DND-41 (cell line): ENCODE measurements at regions not wholly inside any gene's neighbourhood (a gene's known extent, or its start where the extent isn't known, plus 50 kb on each side); places are given as distances from the start of the nearest gene placed in this dataset.

ENCODE experiments used
- ATAC-seq: fragments of 200-7000 bp; cut with Tn5 transposase; 3 replicates; pipeline ENCODE4 v1.9.1; 2021; ENCODE audit warnings: low read depth; ENCODE audit not compliant: insufficient read depth
- DNase-seq: peaks from one replicate; pipeline ENCODE4 v3.0.0-alpha.2; 2020
- H2AFZ ChIP-seq: 2 replicates; pipeline ENCODE4 v1.6.0; 2012; ENCODE audit warnings: low read depth, low read length
- H3K27ac ChIP-seq: 2 replicates; pipeline ENCODE4 v1.5.1; 2012; ENCODE audit warnings: low read length, inconsistent platforms
- H3K27me3 ChIP-seq: fragments of 200-600 bp; sonication (generic); 2 replicates; pipeline ENCODE4 v1.6.0; 2012; ENCODE audit warnings: low read length, mild to moderate bottlenecking, inconsistent platforms; ENCODE audit not compliant: insufficient read depth, poor library complexity
- H3K36me3 ChIP-seq: 2 replicates; pipeline ENCODE4 v1.5.1; 2012; ENCODE audit warnings: low read length, inconsistent platforms; ENCODE audit not compliant: insufficient read depth
- H3K4me1 ChIP-seq: 2 replicates; pipeline ENCODE4 v1.5.1; 2012; ENCODE audit warnings: mild to moderate bottlenecking, low read length; ENCODE audit not compliant: insufficient read depth
- H3K4me2 ChIP-seq: 2 replicates; pipeline ENCODE4 v1.6.0; 2012; ENCODE audit warnings: mild to moderate bottlenecking, moderate library complexity, low read length, inconsistent platforms; ENCODE audit not compliant: insufficient read depth
- H3K4me3 ChIP-seq, 2 experiments: fragments of 200-600 bp in 1 of 2; shearing (Covaris generic) in 1 of 2; 2 replicates each; pipeline ENCODE4 v1.5.1; 2012 to 2016; ENCODE audit warnings: inconsistent platforms in 2 of 2, low read length in 2 of 2, mild to moderate bottlenecking in 2 of 2, low read depth in 1 of 2, moderate library complexity in 1 of 2
- H3K79me2 ChIP-seq: 2 replicates; pipeline ENCODE4 v1.6.0; 2012; ENCODE audit warnings: low read length, inconsistent platforms; ENCODE audit not compliant: insufficient read depth
- H3K9ac ChIP-seq: 2 replicates; pipeline ENCODE4 v1.6.0; 2012; ENCODE audit warnings: low read depth, mild to moderate bottlenecking, inconsistent platforms, low read length, moderate library complexity
- H3K9me3 ChIP-seq: 2 replicates; pipeline ENCODE4 v1.5.1; 2012; ENCODE audit warnings: low read length, moderate library complexity, mild to moderate bottlenecking, inconsistent platforms; ENCODE audit not compliant: insufficient read depth, severe bottlenecking
- H4K20me1 ChIP-seq: 2 replicates; pipeline ENCODE4 v1.6.0; 2012; ENCODE audit warnings: low read length; ENCODE audit not compliant: insufficient read depth
- CTCF ChIP-seq: IDR thresholded peaks from 2 replicates; pipeline ENCODE4 v1.5.1; 2012; ENCODE audit warnings: borderline replicate concordance, low read length, moderate library complexity, mild to moderate bottlenecking; ENCODE audit not compliant: poor library complexity, severe bottlenecking; ENCODE audit errors: extremely low read depth
- EZH2 ChIP-seq: IDR thresholded peaks from 3 replicates; pipeline ENCODE4 v1.6.1; 2012; ENCODE audit warnings: borderline replicate concordance, low read depth, mild to moderate bottlenecking, moderate library complexity, low read length, inconsistent platforms; ENCODE audit not compliant: severe bottlenecking

GRCh38 chr13:107457686-107458085, 757.6 kb downstream of the LIG4 start:
- no peak overlapping the region for H2AFZ ChIP-seq
- no peaks in the 10 kb centered on the region for H3K4me1 ChIP-seq
- H3K36me3 ChIP-seq = no peaks in the 10 kb centered on the region
- H3K79me2 ChIP-seq = no peaks in the 10 kb centered on the region
- no peaks in the 10 kb centered on the region for H4K20me1 ChIP-seq
- H3K9ac ChIP-seq = no peak overlapping the region
- ATAC-seq (no peak), DNase-seq (no peak)
- TF ChIP-seq EZH2 (no peak), CTCF (no peak)
- H3K9me3 ChIP-seq = peaks cover 1% of the 10 kb centered on the region
- H3K4me2 ChIP-seq = no peak overlapping the region
- no peak overlapping the region for H3K27ac ChIP-seq
- H3K27me3 ChIP-seq = no peaks in the 10 kb centered on the region
- no peak overlapping the region for H3K4me3 ChIP-seq

- H3K9me3 ChIP-seq = peaks cover 1% of the 10 kb centered on the region
- no peak overlapping the region for H3K27ac ChIP-seq
- H3K36me3 ChIP-seq = no peaks in the 10 kb centered on the region
- no peaks in the 10 kb centered on the region for H3K4me1 ChIP-seq
- no peak overlapping the region for H2AFZ ChIP-seq
- no peaks in the 10 kb centered on the region for H4K20me1 ChIP-seq
- no peak overlapping the region for H3K4me3 ChIP-seq
- DNase-seq = no peak
- H3K27me3 ChIP-seq = no peaks in the 10 kb centered on the region
- TF ChIP-seq CTCF (no peak), EZH2 (no peak)
- H3K4me2 ChIP-seq = no peak overlapping the region
- no peak overlapping the region for H3K9ac ChIP-seq
- no peaks in the 10 kb centered on the region for H3K79me2 ChIP-seq
- ATAC-seq = no peak
These were observed 758.9 kb downstream of the LIG4 start for GRCh38 chr13:107456431-107456830.

- H3K4me2 ChIP-seq = no peak overlapping the region
- no peaks in the 10 kb centered on the region for H4K20me1 ChIP-seq
- H3K9ac ChIP-seq = no peak overlapping the region
- no peak for TF ChIP-seq EZH2
- H3K9me3 ChIP-seq = peaks cover 1% of the 10 kb centered on the region
- ATAC-seq = no peak
- H3K79me2 ChIP-seq = no peaks in the 10 kb centered on the region
- no peaks in the 10 kb centered on the region for H3K36me3 ChIP-seq
- no peaks in the 10 kb centered on the region for H3K4me1 ChIP-seq
- no peak overlapping the region for H2AFZ ChIP-seq
- no peak for DNase-seq
- no peak overlapping the region for H3K27ac ChIP-seq
- H3K27me3 ChIP-seq = no peaks in the 10 kb centered on the region
- H3K4me3 ChIP-seq = no peak overlapping the region
These were observed 762.5 kb downstream of the LIG4 start for GRCh38 chr13:107452833-107453232.

- TF ChIP-seq EZH2 = no peak
- no peak for TF ChIP-seq CTCF
- no peaks in the 10 kb centered on the region for H3K27me3 ChIP-seq
- no peaks in the 10 kb centered on the region for H3K79me2 ChIP-seq
- H3K9me3 ChIP-seq = peaks cover 1% of the 10 kb centered on the region
- H2AFZ ChIP-seq = no peak overlapping the region
- no peak overlapping the region for H3K27ac ChIP-seq
- no peak overlapping the region for H3K4me2 ChIP-seq
- ATAC-seq (no peak), DNase-seq (no peak)
- no peak overlapping the region for H3K4me3 ChIP-seq
- no peaks in the 10 kb centered on the region for H3K4me1 ChIP-seq
- H4K20me1 ChIP-seq = no peaks in the 10 kb centered on the region
- H3K36me3 ChIP-seq = no peaks in the 10 kb centered on the region
- no peak overlapping the region for H3K9ac ChIP-seq
These were observed 764.4 kb downstream of the LIG4 start for GRCh38 chr13:107450931-107451330.
